ENCODE measurements at regions not wholly inside any gene's neighbourhood (a gene's known extent, or its start where the extent isn't known, plus 50 kb on each side); places are given as distances from the start of the nearest gene placed in this dataset.

DNA sequence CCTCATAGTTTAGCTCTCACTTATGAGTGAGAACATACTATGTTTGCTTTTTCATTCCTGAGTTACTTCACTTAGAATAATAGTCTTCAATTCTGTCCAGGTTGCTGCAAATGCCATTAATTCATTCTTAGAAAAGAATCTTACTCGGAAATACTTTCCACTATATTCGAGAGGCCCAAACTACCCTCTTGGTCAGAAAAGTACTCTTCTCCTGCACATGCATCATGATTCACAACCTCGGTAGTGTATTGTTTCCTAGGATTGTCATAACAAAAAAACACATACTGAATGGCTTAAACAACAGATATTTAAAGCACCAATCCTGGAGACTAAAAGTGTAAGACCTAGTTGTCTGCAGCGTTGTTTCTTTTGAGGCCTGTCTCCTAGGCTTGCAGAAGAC lies 364.0 kb upstream of the SLC14A2 start:
- TF ChIP-seq POLR2AphosphoS5 (IDR thresholded peaks at IDR 0.05), result no peak
- TF ChIP-seq, protein P1, sequence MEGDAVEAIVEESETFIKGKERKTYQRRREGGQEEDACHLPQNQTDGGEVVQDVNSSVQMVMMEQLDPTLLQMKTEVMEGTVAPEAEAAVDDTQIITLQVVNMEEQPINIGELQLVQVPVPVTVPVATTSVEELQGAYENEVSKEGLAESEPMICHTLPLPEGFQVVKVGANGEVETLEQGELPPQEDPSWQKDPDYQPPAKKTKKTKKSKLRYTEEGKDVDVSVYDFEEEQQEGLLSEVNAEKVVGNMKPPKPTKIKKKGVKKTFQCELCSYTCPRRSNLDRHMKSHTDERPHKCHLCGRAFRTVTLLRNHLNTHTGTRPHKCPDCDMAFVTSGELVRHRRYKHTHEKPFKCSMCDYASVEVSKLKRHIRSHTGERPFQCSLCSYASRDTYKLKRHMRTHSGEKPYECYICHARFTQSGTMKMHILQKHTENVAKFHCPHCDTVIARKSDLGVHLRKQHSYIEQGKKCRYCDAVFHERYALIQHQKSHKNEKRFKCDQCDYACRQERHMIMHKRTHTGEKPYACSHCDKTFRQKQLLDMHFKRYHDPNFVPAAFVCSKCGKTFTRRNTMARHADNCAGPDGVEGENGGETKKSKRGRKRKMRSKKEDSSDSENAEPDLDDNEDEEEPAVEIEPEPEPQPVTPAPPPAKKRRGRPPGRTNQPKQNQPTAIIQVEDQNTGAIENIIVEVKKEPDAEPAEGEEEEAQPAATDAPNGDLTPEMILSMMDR (IDR thresholded peaks at IDR 0.05 in 8 of 11, conservative IDR thresholded peaks at IDR 0.05 in 3 of 11), result no peak
